NCI-H146 treated with DMSO at 0.1 percent for 48 hours (cell line): ENCODE measurements at regions not wholly inside any gene's neighbourhood (a gene's known extent, or its start where the extent isn't known, plus 50 kb on each side); places are given as distances from the start of the nearest gene placed in this dataset.

Experiments
- DNase-seq: peaks from one replicate; lab custom pipeline; 2025; ENCODE audit not compliant: unreplicated experiment; lab: John Stamatoyannopoulos, UW

DNA sequence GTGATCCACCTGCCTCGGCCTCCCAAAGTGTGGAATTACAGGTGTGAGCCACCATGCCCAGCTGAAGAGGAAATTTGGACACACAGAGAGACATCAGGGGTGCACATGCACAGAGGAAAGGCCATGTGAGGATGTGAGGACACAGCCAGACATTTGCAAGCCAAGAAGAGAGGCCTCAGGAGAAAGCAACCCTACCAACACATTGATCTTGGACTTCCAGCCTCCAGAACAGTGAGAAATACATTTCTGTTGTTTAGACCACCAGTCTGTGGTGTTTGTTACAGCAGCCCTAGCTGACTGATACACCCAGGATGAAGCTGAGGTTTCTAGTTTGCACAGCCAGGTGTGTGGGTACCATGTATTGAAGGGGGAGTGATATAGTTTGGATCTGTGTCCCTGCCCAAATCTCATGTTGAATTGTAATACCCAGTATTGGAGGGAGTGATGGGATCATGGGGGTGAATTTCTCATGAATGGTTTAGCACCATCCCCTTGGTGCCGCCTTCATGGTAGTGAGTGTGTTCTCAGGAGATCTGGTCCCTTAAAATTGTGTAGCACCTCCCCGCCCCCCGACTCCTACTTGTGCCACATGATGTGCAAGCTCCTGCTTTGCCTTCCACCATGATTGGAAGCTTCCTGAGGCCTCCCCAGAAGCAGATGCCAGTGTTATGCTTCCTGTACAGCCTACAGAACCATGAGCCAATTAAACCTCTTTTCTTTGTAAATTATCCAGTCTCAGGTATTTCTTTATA is 64.7 kb upstream of the DUSP5 start:
- DNase-seq = no peak

DNA sequence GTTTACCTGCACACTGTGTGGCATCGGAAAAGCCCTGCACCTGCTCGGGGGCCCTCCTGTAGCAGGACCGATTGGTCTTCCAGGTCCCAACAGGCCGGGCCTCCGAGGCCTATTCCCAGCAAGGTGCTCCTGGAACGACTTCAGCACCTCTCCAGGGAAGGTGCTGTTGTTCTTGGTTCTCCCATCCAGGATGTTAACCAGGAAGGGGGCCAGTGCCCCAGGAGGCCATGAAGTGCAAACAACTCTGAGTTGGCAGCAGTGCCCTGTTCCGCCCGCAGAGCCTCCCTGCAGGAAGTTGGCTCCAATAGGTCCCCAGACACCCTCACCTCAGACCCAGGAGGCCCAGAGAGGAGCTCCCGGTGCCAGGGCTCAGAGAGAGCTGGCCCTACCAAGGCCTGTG is 64.0 kb upstream of the DUSP5 start:
- DNase-seq = no peak

DNA sequence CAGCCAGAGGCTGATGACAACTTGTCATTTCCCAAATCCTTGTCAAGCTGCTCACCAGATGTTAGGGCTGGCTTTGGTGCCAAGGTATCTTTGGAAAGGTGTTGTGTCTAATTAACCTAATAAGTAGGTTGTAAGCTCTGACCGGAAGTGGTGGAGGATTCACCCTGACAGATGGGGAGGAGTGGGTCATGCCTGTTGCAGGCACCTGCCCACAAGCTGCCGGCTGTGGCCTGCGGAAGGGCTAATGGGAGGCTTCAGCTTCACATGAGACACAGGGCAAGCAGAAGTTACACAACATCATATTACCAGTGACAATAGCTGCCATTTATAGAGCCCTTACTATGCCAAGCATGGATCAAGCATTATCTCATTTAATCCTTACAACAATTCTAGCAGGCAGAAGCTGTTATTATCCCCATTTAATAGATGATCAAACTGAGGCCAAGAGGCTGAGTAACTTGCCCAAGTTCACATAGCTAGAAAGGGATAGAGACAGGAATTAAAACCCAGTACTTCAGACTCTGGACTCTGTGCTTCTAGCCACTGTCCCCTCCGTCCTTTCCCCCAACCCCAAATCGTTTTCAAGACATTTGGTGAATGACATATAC is 63.1 kb upstream of the DUSP5 start:
- no peak for DNase-seq

DNA sequence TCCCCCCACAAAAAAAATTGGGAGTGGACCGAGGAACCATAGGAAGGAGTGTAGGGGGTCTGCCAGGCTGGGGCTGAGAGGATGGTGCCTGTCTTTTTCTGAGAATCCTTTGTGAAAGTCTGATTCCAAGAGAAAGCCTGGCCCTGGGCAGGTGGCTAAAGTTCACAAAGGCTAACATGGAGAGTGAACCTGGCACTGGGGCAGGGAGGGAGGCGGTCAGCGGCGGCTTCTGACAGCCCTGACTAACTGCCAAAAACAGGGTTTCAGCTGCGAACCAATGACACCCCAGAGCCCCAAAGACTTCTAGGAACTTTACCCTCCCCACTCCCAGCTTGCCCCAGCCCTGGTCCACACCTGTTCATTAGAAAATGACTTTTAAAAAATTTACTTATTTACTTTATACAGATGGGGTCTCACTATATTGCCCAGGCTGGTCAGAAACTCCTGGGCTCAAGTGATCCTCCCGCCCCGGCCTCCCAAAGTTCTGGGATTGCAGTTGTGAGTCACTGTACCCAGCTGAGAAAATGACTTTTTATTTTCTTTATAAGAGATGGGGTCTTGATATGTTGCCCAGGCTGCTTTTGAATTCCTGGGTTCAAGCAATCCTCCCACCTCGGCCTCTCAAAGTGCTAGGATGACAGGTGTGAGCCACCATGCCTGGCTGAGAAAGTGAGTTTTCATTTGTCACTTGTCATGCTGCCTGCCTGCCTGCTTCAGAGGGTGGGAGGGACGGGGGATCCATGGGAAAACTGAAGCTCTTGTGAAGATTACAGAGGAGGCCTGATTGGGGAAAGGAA is 61.0 kb upstream of the DUSP5 start:
- no peak for DNase-seq

DNA sequence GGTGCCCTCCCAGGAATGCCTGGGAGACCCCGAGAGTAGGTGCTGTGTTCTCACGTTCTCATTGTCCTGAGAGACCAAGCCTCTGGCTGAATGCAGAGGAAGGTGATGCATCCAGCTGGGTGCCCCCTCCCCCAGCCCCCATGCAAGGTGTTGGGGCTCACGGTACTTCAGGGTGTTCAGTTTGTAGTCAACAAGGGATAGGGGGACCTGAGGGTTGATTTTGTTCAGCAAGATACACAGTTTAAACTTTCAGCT is 60.4 kb upstream of the DUSP5 start:
- DNase-seq = no peak

DNA sequence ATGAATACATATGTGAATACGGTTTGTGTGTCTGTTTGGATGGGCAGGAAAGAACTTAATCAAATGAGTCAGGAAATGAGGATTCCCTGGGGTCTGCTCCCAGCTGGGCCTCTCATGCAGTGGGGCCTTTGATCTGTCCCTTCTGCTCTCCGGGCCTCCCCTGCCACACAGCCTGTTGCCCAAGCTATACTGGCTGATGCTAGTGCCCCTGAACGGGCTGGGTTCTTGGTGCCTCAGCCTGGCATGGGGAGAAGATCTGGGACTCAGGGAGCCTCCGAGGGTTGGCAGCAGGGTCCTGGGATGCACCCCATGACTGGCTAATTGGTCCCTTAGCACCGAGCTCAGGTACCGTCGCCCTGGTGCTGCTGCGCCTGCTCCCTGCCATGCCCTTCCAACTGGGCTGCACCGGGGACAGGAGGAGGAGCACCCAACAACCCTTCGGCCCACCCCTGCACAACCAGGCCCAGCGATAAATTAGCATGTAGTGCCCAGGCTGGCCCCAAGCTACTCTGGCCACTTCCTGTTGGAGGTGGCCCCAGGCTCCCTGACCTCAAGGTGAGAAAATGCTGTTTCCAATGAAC is 59.9 kb upstream of the DUSP5 start:
- no peak for DNase-seq

DNA sequence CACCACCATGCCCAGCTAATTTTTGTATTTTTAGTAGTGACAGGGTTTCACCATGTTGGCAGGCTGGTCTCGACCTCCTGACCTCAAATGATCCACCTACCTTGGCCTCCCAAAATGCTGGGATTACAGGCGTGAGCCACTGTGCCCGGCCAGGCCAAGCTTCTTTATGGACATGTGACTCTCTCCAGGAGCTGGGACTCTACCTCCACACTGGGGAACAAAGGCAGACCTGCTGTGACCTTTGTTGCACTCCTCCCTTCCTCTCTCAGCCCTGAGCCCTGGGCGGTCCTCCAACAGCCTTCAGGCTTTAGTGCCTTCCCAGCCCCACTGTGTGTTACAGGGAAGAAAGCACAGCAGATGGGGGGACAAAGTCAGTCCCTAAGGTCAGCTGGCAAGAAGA is 55.0 kb upstream of the DUSP5 start:
- DNase-seq = no peak

DNA sequence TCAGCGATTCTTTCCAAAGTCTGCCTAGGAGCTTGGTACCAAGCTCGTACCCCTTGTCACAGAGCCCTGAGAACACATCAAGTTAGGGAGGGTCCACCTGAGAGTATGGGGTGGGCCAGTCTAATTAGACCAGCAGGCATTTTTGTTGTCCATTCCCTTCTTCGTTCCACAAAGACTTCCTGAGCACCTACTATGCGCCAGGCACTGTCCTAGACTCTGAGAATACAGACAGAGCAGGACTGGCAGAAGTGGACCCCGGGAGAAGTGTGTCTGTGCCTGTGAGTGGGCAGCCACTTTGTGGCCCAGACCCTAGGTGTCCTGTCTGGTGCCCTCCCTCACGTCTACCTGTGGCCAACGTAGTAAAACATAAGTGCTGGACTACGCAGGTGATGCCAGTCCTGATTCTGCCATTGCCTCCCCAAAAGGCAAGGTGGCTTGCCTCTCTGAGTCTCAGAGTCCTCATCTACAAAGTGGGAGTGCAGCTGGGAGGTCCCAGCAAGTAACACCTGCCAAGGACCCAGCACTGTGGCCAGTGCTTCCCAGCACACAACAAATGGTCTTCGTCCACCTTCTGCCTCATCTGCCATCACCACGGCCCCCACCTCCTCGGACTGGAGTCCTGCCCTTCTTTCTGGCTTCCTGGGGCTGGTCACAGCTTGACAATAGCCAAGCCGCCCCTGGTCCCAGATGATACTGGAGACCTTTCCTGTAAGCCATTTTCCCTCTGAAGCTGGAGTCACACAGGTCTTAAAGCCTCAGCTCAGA is 54.3 kb upstream of the DUSP5 start:
- DNase-seq = no peak

DNA sequence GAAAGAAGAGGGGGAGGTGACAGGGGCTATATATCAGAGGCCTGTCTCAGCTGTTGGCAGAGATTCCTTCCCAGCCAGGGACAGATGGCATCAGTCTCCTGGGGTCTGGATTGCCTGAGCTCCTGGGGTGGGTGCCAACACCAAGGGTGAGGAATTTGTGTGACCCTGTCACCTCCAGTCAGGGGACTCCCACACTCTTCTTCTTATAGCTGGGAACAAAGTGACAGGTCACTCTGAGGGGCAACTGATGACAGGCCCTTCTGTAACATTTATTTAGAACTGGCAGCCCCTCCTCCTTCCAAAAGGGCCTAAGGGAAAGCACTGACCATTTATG is 53.7 kb upstream of the DUSP5 start:
- DNase-seq = no peak

DNA sequence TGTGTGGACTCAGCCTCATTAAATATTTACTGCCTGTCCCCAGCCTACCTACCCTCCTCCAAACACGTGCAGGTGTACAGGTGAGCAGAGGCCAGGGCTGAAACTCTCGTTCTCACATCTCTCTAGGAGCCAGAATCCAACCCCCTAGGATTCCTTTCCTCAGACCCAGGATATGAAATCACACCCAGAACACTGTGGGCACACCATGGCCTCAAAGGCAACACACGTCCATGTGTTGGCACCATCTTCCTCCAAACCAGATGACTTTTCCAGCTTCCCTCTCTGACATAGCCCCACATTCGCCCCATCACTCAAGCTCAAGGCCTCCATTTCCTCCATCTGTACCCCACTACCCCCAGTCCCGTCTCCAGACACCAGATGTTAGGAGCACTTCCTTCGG is 51.8 kb upstream of the DUSP5 start:
- no peak for DNase-seq

DNA sequence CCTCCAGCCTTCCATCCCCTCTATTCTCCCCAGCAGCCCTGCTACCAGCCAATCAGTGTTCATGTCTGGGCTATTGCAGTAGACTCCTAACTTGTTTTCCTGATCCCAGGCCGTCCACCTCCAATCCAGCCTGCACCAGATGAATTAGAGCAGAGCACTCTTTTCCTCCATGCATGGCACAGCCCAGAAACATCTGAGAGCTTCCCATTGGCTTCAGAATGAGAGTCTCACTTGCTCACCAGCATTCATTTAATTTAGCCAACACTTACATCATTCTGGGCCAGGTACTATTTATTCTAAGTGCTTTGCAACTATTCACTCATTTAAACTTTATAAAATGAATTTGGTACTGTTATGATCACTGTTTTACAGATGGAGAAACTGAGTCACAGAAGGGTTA is 51.4 kb upstream of the DUSP5 start:
- DNase-seq = no peak

DNA sequence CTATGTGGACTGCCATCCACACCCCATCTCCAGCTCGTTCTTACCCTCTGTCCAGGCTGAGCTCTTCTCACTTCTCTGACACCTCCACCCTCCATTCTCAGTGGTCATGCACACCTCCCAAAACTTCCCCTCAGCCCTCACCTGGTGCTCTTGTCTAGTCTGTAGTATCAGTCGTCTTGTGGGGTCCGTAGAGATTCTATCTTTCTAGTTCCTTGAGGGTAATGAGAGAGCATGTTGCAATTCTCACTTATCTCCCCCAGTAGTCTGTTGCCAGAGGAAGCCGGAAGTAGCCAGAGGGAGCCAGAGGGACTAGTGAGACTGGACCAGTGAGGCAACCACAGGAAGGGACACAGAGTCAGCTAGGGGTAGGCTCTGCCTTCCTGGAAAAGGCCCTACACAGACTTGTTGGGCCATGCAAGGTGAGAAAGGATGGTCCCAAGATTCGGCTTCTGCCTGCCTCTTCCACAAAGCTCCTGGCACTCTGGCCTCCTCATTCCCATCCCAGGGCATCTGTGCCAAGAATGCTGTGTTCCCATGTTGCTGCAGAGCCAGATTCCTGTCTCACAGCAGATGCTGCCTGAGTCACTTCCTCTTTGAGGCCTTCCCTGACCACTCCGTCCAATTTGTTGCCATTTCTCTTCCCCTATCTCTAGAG is 50.6 kb upstream of the DUSP5 start:
- DNase-seq = no peak

DNA sequence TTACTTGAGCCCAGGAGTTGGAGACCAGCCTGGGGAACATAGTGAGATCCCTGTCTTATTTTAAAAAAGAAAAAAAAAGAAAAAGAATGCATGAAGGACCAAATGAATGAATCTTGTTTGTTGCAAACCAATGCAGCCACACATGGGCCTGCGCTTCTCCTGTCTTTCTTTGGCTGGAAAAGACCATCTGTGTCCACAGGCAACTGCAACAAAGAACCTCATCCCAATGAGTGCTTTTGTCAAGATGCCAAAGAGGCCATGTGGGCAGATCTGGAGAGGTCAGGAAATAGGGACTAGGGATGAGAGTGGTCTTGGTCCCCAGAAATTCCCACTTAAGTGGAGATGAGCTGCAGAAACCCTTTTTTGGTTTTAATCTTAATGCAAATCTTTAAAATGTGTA is 49.8 kb upstream of the DUSP5 start:
- no peak for DNase-seq
